Hepatic stellate cell (primary cell): ENCODE measurements at regions not wholly inside any gene's neighbourhood (a gene's known extent, or its start where the extent isn't known, plus 50 kb on each side); places are given as distances from the start of the nearest gene placed in this dataset.

ENCODE experiments used
- DNase-seq: peaks from one replicate; pipeline ENCODE4 v3.0.0; 2011; ENCODE audit warnings: low spot score

DNA sequence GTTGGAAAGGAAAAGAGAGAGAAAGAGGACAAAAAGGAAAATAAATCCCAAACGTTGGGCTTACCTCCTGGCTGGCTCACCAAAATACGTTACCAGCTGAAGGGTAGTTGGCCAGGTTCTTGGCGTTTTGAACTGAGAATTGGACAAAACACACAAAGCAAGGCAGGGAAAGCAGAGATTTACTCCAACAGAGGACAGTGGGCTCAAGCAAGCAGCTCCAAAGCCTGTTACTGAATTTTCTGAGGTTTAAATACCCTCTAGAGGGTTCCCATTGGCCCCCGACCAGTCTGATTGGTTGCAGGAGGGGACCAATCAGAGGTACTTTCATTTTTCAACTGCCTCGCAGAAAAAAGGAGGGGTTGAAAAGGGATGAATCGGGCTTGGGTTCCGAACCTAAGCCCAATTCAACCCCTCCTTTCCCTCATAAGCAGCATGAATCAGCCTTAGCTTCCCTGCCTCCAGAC is 55.6 kb upstream of the ALOX12 start:
- no peak for DNase-seq

DNA sequence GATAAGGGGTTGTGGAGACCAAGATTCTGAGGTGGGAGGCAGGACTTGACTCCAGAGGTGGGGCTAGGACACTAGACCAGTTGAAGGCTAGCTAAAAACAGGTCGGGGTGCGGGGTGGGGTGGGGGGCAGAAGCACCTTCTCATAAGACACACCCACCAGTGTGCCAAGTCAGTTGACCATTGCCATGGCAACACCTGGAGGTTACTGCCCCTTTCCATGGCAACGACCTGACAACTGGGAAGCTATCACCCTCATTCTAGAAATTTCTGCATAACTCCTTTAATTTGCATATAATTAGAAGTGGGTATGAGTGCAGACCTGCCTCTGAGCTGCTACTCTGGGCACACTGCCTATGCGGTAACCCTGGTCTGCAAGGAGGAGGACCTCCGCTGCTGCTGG is 53.9 kb upstream of the ALOX12 start:
- no peak for DNase-seq

DNA sequence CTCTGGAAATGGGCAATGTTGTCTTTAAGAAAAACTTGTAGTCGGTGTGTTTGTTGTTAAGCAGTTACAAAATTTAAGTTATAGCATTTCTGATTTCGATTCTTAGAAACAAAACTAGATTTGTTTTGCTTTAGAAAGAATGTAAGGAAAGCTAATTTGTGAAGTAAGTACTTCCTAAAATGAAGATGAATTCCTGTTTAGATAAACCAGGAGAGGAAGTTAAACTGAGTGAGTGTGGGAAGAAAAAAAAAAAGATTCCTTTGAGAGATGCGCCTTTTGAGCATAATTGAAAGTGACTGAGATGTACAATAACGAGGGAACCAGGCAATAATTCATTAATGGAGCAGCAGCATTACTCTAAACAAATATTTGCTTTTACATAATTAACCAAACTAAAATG is 52.4 kb upstream of the ALOX12 start:
- no peak for DNase-seq
